Lung (tissue), 11 donors: ENCODE measurements at regions not wholly inside any gene's neighbourhood (a gene's known extent, or its start where the extent isn't known, plus 50 kb on each side); places are given as distances from the start of the nearest gene placed in this dataset.
"Not testable (repeated sequence)": the region's sequence is repeated elsewhere in the genome, so short reads cannot be mapped to it uniquely, and the experiment has no call there.

Source experiments
- ATAC-seq: fragments of 200-7000 bp; cut with Tn5 transposase; one replicate; pipeline ENCODE4 v1.9.1; 2020; ENCODE audit warnings: moderate number of reproducible peaks; ENCODE audit not compliant: insufficient read depth, low FRiP score
- DNase-seq, 3 donors: peaks; one replicate each; pipeline ENCODE4 v3.0.0-alpha.2; 2013 to 2017
- H3K27ac ChIP-seq, 2 donors: one replicate each; pipeline ENCODE4 v1.5.1; 2013; ENCODE audit warnings: mild to moderate bottlenecking in 2 of 2, moderate library complexity in 2 of 2, control low read depth in 1 of 2, inconsistent platforms in 1 of 2, low read depth in 1 of 2, low read length in 1 of 2
- H3K27me3 ChIP-seq, 3 donors: one replicate each; pipeline ENCODE4 v1.5.1; 2013; ENCODE audit warnings: low read length in 2 of 3; ENCODE audit not compliant: control insufficient read depth in 3 of 3, insufficient read depth in 3 of 3
- H3K36me3 ChIP-seq, 4 donors: one replicate each; pipeline ENCODE4 v1.5.1; 2013; ENCODE audit warnings: low read length in 4 of 4, mild to moderate bottlenecking in 1 of 4, moderate library complexity in 1 of 4; ENCODE audit not compliant: control insufficient read depth in 4 of 4, insufficient read depth in 4 of 4
- H3K4me1 ChIP-seq, 5 donors: one replicate each; pipeline ENCODE4 v1.5.1; 2013; ENCODE audit warnings: low read length in 5 of 5, mild to moderate bottlenecking in 2 of 5, moderate library complexity in 1 of 5; ENCODE audit not compliant: control insufficient read depth in 5 of 5, insufficient read depth in 5 of 5
- H3K4me3 ChIP-seq: one replicate; pipeline ENCODE4 v1.5.1; 2013; ENCODE audit warnings: mild to moderate bottlenecking, control low read depth, moderate library complexity
- H3K9ac ChIP-seq, 2 donors: one replicate each; pipeline ENCODE4 v1.5.1; 2013; ENCODE audit warnings: low read length in 2 of 2, control low read depth in 1 of 2; ENCODE audit not compliant: insufficient read depth in 1 of 2
- H3K9me3 ChIP-seq, 4 donors: one replicate each; pipeline ENCODE4 v1.5.1; 2013; ENCODE audit warnings: low read length in 3 of 4, mild to moderate bottlenecking in 1 of 4, moderate library complexity in 1 of 4; ENCODE audit not compliant: control insufficient read depth in 4 of 4, insufficient read depth in 3 of 4
- WGBS, 2 donors: extraction: QIAGEN DNeasy Blood & Tissue Kit; methylation state at CpG; one replicate each; pipeline ENCODE4 v1.1.7; 2013; 5-methylcytosine and 5-hydroxymethylcytosine counted together
- TF ChIP-seq, protein P1 (sequence below): IDR thresholded peaks from 2 replicates; pipeline ENCODE4 v1.5.1; 2012; ENCODE audit warnings: mild to moderate bottlenecking; ENCODE audit errors: control extremely low read depth, extremely low read depth
- donor health status: control.
- donor health status: control.
- donor health status: Bipolar disorder and iron deficiency.
- donor health status: healthy.
- donor health status: DM: yes; HTN: yes; CAD: no.

DNA sequence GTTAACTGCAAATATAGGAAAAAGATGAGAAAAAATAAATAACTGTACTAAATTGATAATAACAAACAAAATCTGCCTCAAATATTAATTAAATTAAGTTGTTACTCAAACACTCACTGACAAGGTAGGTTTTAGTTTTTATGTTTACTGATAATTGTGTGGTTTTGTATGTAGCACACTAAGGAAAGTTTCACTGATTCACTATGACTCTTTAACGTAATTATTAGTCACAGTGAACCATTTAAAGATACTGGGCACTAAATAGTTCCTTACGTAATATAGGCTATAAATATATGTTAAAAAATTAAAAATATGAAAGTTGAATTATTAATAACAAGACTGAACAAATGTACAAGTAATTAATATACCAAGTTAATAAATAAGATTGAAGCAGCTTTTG is 2330.0 kb upstream of the RAG2 start:
- ATAC-seq (no peak), DNase-seq (no peak)
- Histone ChIP-seq H3K27ac (no peak overlapping the region), H3K36me3 (no peaks in the 10 kb centered on the region), H3K4me3 (no peak overlapping the region), H3K4me1 (no peaks in the 10 kb centered on the region), H3K9me3 (no peaks in the 10 kb centered on the region), H3K9ac (no peak overlapping the region), H3K27me3 (no peaks in the 10 kb centered on the region)
- WGBS, 2 donors: 85 to 86% methylated on average over 2 of the region's 2 CpGs
- TF ChIP-seq, protein P1, sequence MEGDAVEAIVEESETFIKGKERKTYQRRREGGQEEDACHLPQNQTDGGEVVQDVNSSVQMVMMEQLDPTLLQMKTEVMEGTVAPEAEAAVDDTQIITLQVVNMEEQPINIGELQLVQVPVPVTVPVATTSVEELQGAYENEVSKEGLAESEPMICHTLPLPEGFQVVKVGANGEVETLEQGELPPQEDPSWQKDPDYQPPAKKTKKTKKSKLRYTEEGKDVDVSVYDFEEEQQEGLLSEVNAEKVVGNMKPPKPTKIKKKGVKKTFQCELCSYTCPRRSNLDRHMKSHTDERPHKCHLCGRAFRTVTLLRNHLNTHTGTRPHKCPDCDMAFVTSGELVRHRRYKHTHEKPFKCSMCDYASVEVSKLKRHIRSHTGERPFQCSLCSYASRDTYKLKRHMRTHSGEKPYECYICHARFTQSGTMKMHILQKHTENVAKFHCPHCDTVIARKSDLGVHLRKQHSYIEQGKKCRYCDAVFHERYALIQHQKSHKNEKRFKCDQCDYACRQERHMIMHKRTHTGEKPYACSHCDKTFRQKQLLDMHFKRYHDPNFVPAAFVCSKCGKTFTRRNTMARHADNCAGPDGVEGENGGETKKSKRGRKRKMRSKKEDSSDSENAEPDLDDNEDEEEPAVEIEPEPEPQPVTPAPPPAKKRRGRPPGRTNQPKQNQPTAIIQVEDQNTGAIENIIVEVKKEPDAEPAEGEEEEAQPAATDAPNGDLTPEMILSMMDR: no peak

DNA sequence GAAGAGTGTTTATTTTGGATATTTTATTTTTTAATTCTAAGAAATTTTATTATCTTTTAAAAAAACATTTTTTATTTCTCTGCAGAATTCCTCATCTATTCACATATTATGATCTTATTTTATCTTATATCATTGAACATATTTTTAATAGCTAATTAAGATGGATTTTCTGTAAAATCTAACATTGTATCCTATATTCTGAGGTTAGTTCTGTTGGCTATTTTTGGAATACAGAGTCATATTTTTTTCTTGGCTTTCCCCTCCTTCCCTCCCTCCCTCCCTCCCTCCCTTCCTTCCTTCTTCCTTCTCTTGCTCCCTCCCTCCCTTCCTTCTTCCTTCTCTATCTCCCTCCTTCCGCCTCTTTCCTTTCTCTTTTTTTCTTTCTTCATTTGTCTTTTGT is 2326.6 kb upstream of the RAG2 start:
- H3K4me1 ChIP-seq: no peaks in the 10 kb centered on the region
- 80 to 81% methylated on average over 1 of the region's 1 CpG for WGBS, 2 donors
- H3K9ac ChIP-seq: no peak overlapping the region
- TF ChIP-seq, protein P1: no peak
- DNase-seq (no peak), ATAC-seq (no peak)
- no peaks in the 10 kb centered on the region for H3K36me3 ChIP-seq
- no peaks in the 10 kb centered on the region for H3K27me3 ChIP-seq
- no peak overlapping the region for H3K4me3 ChIP-seq
- H3K27ac ChIP-seq: no peak overlapping the region
- no peaks in the 10 kb centered on the region for H3K9me3 ChIP-seq

DNA sequence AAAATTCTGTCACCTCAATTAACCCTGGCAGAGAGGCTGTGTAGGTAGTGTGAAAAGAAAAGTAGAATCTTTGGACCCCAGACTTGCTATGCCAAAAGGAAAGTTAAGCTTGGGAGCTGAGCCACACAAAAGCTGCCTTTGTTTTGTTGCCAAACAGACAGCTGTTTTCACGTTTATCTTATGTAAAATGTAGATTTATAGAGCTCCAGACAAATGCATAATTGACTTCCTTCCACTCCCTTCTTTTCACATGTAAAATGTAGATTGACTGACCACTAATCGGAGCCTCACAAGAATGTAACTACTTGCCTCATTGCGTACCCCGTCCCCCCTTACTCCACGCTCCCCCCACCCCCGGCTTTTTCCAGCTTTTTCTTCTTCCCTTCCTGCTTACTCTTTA is 2302.2 kb upstream of the RAG2 start:
- no peak for ATAC-seq
- Histone ChIP-seq H3K27ac (no peak overlapping the region), H3K9me3 (no peaks in the 10 kb centered on the region), H3K27me3 (no peaks in the 10 kb centered on the region), H3K4me1 (peaks cover 0 to 6% (median 0%) of the 10 kb centered on the region in 5 donors), H3K4me3 (no peak overlapping the region), H3K9ac (no peak overlapping the region), H3K36me3 (no peaks in the 10 kb centered on the region)
- TF ChIP-seq, protein P1: no peak
- WGBS, 2 donors: 49 to 59% methylated on average over 6 of the region's 6 CpGs
- peak; percentile 53 to 89 (median 85) for DNase-seq

DNA sequence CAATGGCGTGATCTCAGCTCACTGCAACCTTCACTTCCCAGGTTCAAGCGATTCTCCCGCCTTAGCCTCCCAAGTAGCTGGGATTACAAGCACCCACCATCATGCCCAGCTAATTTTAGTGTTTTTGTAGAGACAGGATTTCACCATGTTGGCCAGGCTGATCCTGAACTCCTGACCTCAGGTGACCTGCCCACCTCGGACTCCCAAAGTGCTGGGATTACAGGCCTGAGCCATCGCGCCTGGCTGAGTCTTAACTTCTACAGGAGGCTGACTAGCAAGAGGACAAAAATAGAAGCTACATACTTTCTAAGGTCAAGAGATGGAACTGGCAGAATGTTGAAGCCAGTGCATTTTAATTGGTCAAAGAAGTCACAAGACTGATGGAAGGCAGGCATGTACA is 2296.2 kb upstream of the RAG2 start:
- H3K27me3 ChIP-seq, H3K4me3 ChIP-seq, DNase-seq, H3K27ac ChIP-seq, H3K36me3 ChIP-seq, H3K9me3 ChIP-seq, H3K4me1 ChIP-seq, ATAC-seq, H3K9ac ChIP-seq: not testable (repeated sequence)
- WGBS, 2 donors: 91% methylated on average over 6 of the region's 6 CpGs
